HG03196 (cell line): ENCODE measurements at regions not wholly inside any gene's neighbourhood (a gene's known extent, or its start where the extent isn't known, plus 50 kb on each side); places are given as distances from the start of the nearest gene placed in this dataset.
"Not testable (repeated sequence)": the region's sequence is repeated elsewhere in the genome, so short reads cannot be mapped to it uniquely, and the experiment has no call there.

Experiments
- ATAC-seq: cut with Tn5 transposase; IDR thresholded peaks from one replicate; pipeline ENCODE4 v1.9.1; 2021; ENCODE audit not compliant: unreplicated experiment

DNA sequence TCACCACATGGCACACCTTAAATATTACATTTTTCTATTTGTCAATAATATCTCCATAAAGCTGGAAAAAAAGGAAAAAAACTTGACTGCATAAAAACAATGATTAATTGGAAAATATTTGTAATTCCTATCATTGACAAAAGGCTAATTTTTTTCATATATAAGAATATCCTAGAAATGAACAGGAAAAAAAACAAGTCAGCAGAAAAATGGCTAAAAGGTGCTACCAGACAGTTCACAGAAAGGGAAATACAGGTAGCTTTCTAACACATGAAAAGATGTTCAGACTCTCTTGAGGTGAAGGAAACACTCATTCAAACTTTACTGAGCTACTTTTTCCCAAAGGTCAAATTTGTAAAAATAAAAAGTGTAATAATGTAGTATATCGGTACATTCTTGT is 104.1 kb upstream of the SCAF8 start:
- ATAC-seq = no peak

DNA sequence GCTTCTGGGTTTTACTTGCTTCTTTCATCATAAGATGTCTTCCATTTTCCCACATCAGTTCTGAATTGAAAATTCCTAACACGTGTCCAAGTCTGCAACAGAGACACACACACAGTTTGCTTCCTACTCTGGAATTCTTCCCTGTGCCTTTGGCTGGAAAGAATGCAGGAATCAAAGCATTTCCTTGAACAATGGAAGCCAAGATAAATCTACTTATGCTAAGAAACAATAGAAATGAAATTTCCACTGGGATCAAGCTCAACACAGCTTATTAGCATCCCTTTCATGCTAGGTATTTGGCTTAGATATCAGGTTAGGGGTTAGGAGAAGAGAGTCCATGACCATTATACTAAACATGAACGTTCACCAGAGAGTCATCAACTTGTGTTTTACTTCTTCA is 101.1 kb upstream of the SCAF8 start:
- no peak for ATAC-seq

GRCh38 chr6:154637392-154637791 is 95.8 kb upstream of the SCAF8 start:
- no peak for ATAC-seq

DNA sequence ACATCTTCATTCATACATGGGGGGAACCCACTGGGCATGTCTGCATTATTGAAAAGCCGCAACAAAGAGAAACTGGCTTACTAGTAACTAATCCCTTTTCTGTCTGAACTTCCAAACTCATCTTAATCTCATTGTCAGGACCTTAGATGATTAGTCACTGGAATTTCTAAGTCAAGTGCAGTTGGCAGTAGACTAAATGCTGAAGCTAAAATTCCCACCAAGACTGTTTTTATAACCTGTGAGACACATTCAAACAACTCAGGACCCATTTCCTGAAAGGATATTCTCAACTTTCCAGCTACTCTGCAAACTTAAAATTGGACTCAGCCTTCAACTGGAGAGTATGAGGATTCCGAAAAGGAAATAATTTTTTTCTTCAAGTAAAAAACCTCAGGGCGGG is 94.8 kb upstream of the SCAF8 start:
- ATAC-seq = no peak

GRCh38 chr6:154639196-154639595 is 94.0 kb upstream of the SCAF8 start:
- ATAC-seq = not testable (repeated sequence)

GRCh38 chr6:154648188-154648887 is 84.9 kb upstream of the SCAF8 start:
- ATAC-seq = no peak

- no peak for ATAC-seq
Measured at GRCh38 chr6:154648888-154649205, 84.4 kb upstream of the SCAF8 start.

DNA sequence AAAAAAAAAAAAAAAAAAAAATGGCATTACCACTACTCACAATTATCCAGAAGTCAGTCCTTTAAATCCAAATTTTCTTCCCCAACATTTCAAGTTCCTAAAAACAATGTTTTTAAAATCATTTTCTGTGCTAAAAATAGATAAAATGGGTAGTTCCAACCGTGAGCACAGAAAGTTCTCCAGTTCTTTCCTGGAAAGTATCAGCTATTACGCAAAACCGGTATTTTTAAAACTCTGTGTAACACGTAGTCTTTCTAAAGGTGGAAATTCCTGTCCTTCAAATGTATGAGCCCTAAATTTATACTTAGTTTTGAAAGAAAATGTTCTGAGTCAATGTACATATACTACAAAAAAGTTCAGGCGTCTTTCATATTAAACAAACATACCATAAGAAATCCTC is 83.5 kb upstream of the SCAF8 start:
- ATAC-seq = no peak

GRCh38 chr6:154650351-154650750 is 82.9 kb upstream of the SCAF8 start:
- no peak for ATAC-seq

DNA sequence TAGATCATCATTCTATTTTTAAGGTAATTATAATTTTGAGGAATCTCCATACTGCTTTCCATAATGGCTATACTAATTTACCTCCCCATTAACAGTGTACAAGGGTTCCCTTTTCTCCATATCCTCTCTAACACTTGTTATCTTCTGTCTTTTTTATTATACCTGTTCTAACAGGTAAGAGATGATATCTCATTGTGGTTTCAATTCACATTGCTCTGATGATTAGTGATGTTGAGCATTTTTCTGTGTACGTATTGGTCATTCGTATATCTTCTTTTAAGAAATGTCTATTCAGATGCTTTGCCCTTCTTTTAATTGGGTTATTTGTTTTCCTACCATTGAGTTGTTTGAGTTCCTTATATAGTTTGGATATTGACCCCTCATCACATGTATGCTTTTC is 81.6 kb upstream of the SCAF8 start:
- ATAC-seq = no peak

DNA sequence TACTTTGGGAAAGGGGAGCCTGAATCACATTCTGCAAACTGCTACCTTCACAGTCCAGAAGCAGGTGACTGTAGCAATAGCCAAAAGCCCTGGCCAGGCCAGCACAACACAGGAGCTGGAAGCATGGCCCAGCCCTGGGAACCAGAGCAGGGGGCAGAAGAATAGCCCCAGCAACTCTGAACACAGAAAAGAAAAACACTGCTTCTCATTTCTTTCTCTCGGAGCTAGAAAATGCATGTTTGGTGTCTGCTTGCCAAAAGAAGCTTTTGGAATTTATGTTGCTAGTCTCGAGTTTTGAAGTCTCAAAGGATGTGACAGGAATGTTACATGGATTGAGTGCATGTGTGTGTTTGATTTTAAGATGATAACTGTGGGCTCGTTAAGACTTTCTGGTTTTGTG is 79.8 kb upstream of the SCAF8 start:
- ATAC-seq = no peak

GRCh38 chr6:154653853-154654252 is 79.4 kb upstream of the SCAF8 start:
- no peak for ATAC-seq

- no peak for ATAC-seq
Measured at GRCh38 chr6:154656660-154657059, 76.6 kb upstream of the SCAF8 start.

- no peak for ATAC-seq
Measured at GRCh38 chr6:154661768-154662167, 71.4 kb upstream of the SCAF8 start.

- ATAC-seq = no peak
Measured at GRCh38 chr6:154664287-154664686, 68.9 kb upstream of the SCAF8 start.

DNA sequence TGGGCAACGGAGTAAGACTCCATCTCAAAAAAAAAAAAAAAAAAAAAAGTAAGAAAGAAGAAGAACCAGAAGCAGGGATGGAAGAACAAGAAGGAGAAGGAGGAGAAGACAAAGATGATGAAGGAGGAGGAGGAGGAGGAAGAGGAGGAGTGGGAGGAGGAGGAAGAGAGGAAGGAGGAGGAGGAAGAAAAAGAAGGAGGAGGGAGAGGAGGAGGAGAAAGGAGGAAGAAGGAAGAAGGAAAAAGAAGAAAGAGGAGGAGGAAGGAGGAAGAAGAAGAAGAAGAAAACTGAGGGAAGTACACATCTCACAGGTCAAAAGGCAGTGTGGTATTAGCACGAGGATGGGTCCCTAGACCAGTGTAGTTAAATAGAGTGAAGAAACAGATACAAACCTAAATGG is 65.1 kb upstream of the SCAF8 start:
- no peak for ATAC-seq

DNA sequence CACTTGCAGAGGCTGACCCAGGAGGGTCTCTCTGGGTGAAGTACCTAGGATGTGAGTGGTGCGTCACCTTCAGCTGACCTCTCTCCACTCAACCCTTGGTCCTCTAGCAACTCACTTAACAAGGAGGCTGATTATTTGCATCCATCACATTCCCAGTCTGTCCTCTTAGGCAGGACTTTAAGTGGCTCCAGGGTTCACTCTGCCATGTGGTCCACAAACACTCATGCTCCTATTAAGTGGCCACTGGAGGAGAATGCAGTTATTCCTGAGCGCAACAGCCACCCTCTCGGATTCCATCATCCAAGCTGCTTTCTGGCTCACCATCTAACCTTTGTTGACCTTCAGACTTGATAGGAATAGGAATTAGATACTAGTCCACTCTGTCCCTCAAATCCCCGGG is 61.1 kb upstream of the SCAF8 start:
- no peak for ATAC-seq

- ATAC-seq = no peak
Measured at GRCh38 chr6:154673919-154674318, 59.3 kb upstream of the SCAF8 start.

- peak; percentile 99 for ATAC-seq
Measured at GRCh38 chr6:154675602-154676088, 57.6 kb upstream of the SCAF8 start.

GRCh38 chr6:154682633-154683125 is 50.5 kb upstream of the SCAF8 start:
- ATAC-seq = no peak
